ENCODE measurements at regions not wholly inside any gene's neighbourhood (a gene's known extent, or its start where the extent isn't known, plus 50 kb on each side); places are given as distances from the start of the nearest gene placed in this dataset.

DNA sequence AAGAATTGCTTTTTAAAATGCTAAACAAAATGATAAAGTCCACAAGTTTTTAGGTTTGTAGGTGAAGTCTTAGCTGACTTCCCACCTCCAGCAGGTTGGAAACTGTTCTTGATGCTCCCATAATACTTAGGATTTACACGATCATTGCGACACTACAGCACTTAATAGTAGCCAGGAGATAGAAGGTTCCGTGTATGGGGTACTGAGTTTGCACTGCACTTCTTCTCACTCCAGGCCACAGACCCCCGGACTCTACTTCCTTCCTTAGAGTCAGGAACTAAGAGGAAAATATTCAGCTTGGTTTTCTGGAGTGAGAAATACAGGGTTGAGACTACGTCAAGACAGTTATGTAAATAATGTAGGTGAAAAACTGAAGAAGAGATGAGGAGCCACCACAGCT is 56.1 kb upstream of the SGK1 start:
- no peaks in the 10 kb centered on the region for H3K79me1 ChIP-seq (ENCODE audit: low read depth, low read length)
- H3K23me2 ChIP-seq (ENCODE audit: low read depth, low read length) = no peaks in the 10 kb centered on the region
- no peak overlapping the region for H2BK5ac ChIP-seq (ENCODE audit: low read depth, low read length)
- no peak overlapping the region for H3K14ac ChIP-seq (ENCODE audit: insufficient read length)
- H2BK15ac ChIP-seq (ENCODE audit: low read length) = no peak overlapping the region
- H3K4me2 ChIP-seq (ENCODE audit: insufficient read depth in 1 of 2, low read depth in 2 of 2, low read length in 2 of 2) = no peak overlapping the region
- H3K4me3 ChIP-seq (ENCODE audit: extremely low read depth in 1 of 4, insufficient read depth in 2 of 4, low read depth in 3 of 4, low read length in 4 of 4) = no peak overlapping the region
- no peak overlapping the region for H2BK20ac ChIP-seq (ENCODE audit: low read length)
- no peak overlapping the region for H2BK120ac ChIP-seq (replicated peaks; ENCODE audit: low read depth, low read length)
- H3K18ac ChIP-seq (ENCODE audit: extremely low read depth, low read length) = no peak overlapping the region
- H4K91ac ChIP-seq (replicated peaks; ENCODE audit: insufficient read length, low read length) = no peak overlapping the region
- no peak overlapping the region for H2BK12ac ChIP-seq (ENCODE audit: low read depth, low read length)
- DNase-seq (ENCODE audit: low read depth in 1 of 2, low spot score in 2 of 2) (no peak), FAIRE-seq (no peak)
- H3K4ac ChIP-seq (replicated peaks; ENCODE audit: insufficient read length, low read depth, low read length) = no peak overlapping the region
- no peak overlapping the region for H3K9ac ChIP-seq (replicated peaks in 1 of 4; ENCODE audit: extremely low read depth in 1 of 4, low read depth in 3 of 4, low read length in 3 of 4)
- no peak for TF ChIP-seq KDM1A (IDR thresholded peaks at IDR 0.05; ENCODE audit: borderline replicate concordance, low read length)
- TF ChIP-seq POLR2A (IDR thresholded peaks at IDR 0.05; ENCODE audit: control extremely low read depth in 1 of 2, low read depth in 2 of 2, low read length in 2 of 2) = no peak
- H4K5ac ChIP-seq (ENCODE audit: insufficient read length, low read depth, low read length) = no peak overlapping the region
- no peak overlapping the region for H3K27ac ChIP-seq (ENCODE audit: low read depth, low read length)
- 81% methylated on average over 5 of the region's 5 CpGs; no CpG with 5 or more reads in 1 of the 2 experiments for WGBS, 2 experiments (ENCODE audit: extremely low coverage in 1 of 2, insufficient coverage in 1 of 2, insufficient read length in 1 of 2, insufficient replicate concordance in 2 of 2, low coverage in 1 of 2, low lambda C conversion rate in 2 of 2, missing lambda C conversion rate in 1 of 2)
- peaks cover 0 to 1% (median 0%) of the 10 kb centered on the region in 4 experiments; a peak in 1 of 7 replicates for H3K4me1 ChIP-seq (replicated peaks in 1 of 4; ENCODE audit: control insufficient read depth in 3 of 4, insufficient read depth in 4 of 4, low read length in 3 of 4)
- no peaks in the 10 kb centered on the region for H4K20me1 ChIP-seq (replicated peaks in 1 of 2; ENCODE audit: control insufficient read depth in 1 of 2, insufficient read depth in 2 of 2, low read length in 2 of 2)
- H2AK5ac ChIP-seq (ENCODE audit: low read depth, low read length) = no peak overlapping the region
- H3K27me3 ChIP-seq (replicated peaks in 1 of 4; ENCODE audit: control insufficient read depth in 3 of 4, extremely low read depth in 1 of 4, insufficient read depth in 3 of 4, low read length in 3 of 4) = no peaks in the 10 kb centered on the region
- no peak overlapping the region for H3K56ac ChIP-seq (replicated peaks; ENCODE audit: insufficient read length, low read depth, low read length)
- H3K9me3 ChIP-seq (ENCODE audit: insufficient read depth in 2 of 2, low read depth in 1 of 2, low read length in 1 of 2) = no peaks in the 10 kb centered on the region
- no peaks in the 10 kb centered on the region for H3K79me2 ChIP-seq (ENCODE audit: control insufficient read depth in 1 of 2, insufficient read depth in 2 of 2, low read length in 2 of 2)
- CTCF ChIA-PET (ENCODE audit: partially characterized antibody) = interaction anchor here (1.5 kb wide), 1 partner anchor 9 kb away, joined by 3 read pairs; no protein-coding TSS in a partner anchor
- POLR2A ChIA-PET (ENCODE audit: partially characterized antibody) = no interaction called here
- H2AFZ ChIP-seq (ENCODE audit: low read length) = no peak overlapping the region
- H3K23ac ChIP-seq (ENCODE audit: insufficient read length) = no peak overlapping the region
- H4K8ac ChIP-seq (ENCODE audit: extremely low read depth, insufficient read depth, low read length) = no peak overlapping the region
- no peaks in the 10 kb centered on the region for H3K36me3 ChIP-seq (ENCODE audit: control insufficient read depth in 2 of 4, insufficient read depth in 4 of 4, low read length in 3 of 4)
